ENCODE measurements at regions not wholly inside any gene's neighbourhood (a gene's known extent, or its start where the extent isn't known, plus 50 kb on each side); places are given as distances from the start of the nearest gene placed in this dataset.

DNA sequence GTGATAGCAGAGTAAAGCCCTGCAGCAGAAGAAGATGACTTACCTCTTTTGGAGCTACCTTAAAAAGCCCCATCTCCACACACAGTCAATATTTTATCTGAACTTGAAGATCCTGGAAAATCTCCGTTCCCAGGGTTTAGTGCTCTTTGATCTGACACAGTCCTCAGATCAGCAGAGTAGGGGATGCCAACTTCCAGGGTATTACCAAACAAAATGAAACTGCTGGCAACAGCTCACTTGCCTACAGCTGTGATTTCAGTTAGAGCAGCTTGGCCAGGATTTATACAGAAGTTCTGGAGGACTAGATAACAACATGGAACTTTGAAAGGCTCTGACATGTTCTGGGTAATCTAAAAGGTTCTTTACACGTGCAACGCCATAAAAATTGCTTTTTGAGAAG, 1537.8 kb upstream of the ACO1 start:
- TF ChIP-seq CTCF (IDR thresholded peaks at IDR 0.05), result no peak
- TF ChIP-seq EZH2phosphoT487 (IDR thresholded peaks at IDR 0.05), result no peak
- TF ChIP-seq EZH2 (IDR thresholded peaks at IDR 0.05), result no peak

Measured in neural progenitor cell (in vitro differentiated cells).